NOMO-1 (cell line): ENCODE measurements at regions not wholly inside any gene's neighbourhood (a gene's known extent, or its start where the extent isn't known, plus 50 kb on each side); places are given as distances from the start of the nearest gene placed in this dataset.
"Not testable (repeated sequence)": the region's sequence is repeated elsewhere in the genome, so short reads cannot be mapped to it uniquely, and the experiment has no call there.

ENCODE experiments used
- DNase-seq, 2 experiments: peaks; one replicate each; lab custom pipeline; 2025; ENCODE audit not compliant: unreplicated experiment in 2 of 2; lab: John Stamatoyannopoulos, UW

DNA sequence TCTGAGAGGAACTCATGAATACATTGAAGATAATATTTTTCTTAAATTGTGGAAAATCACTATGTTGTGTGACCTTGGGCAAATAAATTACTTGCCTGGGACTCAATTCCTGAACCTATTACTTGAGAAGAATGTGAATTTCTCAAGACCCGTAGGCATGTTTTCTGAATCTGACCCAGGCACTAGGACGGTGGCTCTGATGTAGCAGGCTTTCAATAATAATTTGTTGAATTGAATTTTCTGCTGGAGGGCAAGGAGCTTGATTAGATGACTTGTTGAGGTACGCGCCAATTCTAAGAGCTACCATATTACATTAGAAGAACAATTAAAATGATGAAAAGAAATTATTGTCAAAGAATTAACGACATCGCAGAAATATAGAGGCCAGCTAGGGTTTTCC lies 150.2 kb upstream of the LRRC3B start:
- no peak for DNase-seq

DNA sequence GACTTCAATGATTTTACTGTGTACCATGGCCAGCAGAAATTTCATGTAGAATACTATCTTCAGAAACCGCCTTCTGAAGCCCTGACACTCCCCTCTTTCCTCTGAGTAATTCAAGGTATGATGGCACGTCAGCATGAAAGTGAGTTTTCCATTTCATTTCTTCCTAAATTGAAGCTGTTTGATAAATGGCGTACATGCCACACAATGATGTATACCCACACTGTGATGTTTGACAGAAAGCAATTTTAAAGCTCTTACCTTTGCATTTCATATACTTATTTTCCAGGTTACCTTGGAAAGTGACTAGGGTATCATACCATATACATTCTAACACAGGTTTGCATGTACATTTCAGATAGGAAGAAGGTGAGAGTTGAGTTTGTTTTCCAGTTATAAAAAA lies 147.9 kb upstream of the LRRC3B start:
- no peak for DNase-seq

DNA sequence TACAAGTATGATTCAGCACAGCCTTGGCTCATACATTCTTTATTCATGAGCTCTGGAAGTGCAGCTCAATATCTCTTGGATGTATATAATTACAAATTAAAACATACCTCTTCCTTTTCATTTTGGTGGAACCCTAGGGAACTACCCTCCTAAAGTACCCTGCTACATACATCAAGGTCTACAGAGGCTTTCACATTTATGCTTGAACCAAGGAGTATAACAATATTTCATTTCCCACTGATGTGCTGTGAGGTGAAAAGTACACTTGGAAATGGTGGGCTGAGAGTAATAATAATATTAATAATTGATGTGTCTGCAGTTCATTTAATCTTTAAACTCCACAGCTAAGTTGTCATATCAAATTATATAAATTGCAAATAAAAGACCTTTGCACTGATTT lies 142.2 kb upstream of the LRRC3B start:
- no peak for DNase-seq

DNA sequence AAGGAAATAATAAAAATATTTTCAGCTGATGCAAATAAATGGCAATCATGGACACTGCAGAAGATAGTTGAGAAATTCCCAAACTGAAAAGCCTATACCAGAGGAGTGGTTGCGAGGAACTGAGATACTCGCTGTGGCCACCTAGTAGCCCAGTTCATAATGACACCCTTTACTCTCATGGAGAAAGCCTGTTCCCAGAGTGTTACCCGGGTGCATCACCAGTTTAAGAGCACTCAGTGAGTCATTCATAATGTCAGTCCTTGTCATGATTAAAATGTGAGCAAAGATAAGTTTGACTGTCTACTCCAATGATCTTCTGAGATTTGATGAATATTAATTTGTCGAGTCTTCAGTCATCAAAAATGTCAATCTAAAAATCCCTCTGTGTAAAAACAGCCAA lies 138.4 kb upstream of the LRRC3B start:
- no peak for DNase-seq

DNA sequence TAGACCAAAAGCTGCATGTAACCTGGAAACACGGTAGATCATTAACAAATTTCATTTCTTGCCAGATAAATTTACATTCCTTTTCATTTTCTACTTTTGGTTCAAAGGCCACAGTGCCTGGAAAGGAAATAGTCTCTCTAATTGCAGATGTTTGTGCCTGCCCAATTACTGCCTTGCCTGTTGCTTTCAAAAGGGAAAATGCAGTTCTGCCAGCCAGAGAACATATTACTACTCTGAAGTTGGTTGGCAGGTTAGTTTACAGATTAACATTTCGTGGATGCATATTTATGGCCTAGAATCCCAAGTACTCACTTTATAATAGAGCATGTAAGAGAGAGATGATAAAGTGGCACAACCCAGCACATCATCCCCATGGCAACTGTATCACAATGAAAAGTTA lies 124.3 kb upstream of the LRRC3B start:
- no peak for DNase-seq

DNA sequence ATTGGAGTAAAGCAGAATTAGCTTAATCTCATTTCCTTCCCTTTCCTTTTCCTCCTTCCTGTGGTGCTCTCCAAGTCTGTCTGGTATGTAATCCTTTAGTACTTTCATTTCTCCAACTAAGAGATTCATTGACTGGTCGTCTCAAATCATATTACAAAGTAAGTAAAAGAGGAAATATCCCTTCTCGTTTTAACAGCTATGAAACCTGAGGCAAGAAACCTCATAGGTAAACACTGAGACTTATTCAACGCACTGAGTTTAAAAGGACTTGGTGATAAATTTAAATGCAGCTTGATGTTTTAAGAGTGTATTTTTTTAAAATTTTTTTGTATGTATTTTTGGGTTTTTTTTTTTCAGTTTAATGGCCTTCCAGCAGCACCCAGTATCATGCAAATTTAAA lies 117.2 kb upstream of the LRRC3B start:
- DNase-seq: peak; percentile 8 to 81

DNA sequence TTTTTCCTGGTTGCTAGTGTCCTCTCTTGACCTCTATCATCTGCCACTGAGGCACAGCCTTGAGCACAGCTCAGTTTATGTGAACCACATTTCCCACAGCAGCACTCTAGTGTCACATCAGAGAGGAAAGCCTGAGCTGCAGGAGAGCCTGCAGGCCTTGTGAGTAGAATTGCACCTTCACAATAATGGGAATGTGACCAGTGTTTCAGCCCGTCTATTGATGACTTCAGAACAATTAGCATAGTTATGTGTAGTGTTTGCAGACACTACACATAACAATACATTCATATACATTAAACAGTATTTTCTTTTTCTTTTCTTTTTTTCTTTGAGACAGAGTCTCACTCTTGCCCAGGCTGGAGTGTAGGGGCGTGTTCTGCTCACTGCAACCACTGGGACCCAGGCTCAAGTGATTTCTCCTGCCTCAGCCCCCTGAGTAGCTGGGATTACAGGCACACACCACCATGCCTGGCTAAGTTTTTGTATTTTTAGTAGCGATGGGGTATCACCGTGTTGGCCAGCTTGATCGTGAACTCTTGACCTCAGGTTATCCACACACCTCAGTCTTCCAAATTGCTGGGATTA lies 108.0 kb upstream of the LRRC3B start:
- not testable (repeated sequence) for DNase-seq

DNA sequence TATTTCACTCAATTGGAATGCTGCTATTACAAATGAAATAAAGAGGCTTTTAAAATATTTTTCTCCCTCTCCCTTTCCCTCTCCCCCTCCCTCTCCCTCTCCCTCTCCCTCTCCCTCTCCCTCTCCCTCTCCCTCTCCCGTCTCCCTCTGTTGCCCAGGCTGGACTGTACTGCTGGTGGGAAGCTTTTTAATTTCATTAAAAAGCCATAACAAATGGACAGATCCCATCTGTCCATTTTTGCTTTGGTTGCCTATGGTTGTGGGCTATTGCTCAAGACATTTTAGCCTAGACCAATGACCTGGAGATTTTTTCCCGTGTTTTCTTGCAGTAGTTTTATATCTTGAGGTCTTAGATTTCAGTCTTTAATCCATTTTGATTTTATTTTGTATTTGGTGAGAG lies 107.2 kb upstream of the LRRC3B start:
- DNase-seq: no peak

DNA sequence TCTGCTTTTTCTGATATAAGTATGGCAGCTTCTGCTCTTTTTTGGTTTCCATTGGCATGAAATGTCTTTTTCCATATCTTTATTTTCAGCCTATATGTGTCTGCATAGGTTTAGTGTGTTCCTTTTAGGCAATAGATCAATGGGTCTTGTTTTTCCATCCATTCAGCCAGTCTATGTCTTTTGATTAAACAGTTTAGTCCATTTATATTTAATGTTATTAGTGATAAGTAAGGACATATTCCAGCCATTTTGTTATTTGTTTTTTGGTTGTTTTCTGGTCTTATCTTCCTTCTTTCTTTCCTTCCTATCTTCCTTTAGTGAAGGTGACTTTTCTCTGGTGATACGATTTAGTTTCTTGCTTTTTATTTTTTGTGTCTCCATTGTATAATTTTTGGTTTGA lies 101.3 kb upstream of the LRRC3B start:
- DNase-seq: no peak

DNA sequence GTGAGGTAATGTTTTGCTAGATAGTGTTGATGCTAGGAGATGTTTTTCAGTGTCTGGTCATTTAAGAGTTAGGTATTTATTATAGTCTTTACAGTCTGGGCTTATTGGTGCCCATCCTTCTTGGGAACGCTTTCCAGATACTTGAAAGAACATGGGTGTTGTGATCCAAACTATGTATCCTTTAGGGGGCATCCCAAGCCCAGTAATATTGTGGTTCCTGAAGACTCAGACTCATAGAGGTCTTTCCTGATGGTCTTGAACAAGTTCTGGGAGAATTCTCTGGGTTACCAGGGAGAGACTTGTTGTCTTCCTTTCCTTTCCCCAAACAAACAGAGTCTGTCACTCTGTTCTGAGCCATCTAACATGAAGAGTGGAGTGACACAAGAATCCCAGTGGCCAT lies 99.7 kb upstream of the LRRC3B start:
- DNase-seq: no peak

DNA sequence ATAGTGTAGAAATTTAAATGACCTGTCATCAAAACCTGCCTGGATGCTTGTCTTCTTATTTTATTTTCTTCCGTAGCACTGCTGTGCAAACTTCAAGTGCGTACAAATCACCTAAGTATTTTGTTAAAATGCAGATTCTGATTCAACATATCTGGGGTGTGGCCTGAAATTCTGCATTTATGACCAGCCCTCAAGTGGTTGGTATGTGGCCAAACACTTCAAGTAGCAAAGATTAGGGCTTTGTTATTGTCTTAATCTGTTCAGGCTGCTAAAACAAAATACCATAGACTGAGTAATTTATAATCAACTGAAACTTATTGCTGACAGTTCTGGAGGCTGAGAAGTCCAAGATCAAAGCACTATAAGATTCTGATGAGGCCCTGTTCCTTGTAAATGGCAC lies 97.6 kb upstream of the LRRC3B start:
- DNase-seq: no peak

DNA sequence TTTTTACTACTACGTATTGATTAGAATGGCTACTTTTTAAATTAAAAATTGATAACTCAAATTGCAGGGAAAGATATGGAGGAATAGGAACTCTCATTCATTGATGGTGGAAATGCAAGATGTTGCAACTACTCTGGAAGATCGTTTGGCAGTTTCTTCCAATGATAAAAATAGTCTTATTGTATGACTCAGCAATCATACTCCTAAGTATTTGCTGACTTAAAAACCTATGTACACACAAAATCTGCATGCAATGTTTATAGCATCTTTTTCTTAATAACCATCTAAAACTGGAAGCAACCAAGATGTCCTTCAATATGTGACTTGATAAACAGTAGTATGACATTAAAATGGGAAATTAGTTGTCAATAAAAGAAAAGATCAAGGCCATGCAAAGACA lies 87.4 kb upstream of the LRRC3B start:
- DNase-seq: no peak

DNA sequence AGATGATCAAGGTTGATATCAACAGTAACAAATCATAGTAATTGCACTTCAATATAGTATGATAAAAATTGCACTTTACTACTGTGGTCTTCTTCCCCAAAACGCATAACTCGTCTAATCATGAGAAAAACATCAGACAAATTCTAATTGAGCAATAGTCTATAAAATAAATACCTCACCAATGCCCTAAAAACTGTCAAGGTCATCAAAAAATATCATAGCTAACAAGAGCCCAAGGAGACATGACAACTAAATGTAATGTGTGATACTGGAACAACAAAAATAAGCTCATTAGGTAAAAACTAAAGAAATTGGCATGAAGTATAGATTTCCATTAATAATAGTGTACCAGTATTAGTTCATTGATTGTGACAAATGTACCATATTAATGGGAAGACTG lies 85.6 kb upstream of the LRRC3B start:
- DNase-seq: no peak

DNA sequence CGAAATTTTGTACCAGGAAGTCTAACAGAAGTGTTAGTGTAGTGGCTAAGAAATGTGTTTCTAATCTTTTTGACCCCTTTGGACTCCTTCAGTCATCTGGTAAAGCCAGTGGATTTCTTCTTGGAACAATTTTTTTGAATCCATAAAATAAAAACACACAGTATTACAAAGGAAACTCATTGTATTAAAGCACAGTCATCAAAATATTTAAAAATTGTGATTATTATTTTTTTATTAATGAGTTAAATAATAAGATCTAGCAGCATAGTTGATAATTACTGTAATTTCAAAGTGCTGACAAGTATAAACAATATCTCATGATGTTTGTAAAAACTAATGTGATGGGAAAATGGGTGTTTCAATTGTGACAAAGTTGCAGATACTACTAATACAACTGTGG lies 72.2 kb upstream of the LRRC3B start:
- no peak for DNase-seq

DNA sequence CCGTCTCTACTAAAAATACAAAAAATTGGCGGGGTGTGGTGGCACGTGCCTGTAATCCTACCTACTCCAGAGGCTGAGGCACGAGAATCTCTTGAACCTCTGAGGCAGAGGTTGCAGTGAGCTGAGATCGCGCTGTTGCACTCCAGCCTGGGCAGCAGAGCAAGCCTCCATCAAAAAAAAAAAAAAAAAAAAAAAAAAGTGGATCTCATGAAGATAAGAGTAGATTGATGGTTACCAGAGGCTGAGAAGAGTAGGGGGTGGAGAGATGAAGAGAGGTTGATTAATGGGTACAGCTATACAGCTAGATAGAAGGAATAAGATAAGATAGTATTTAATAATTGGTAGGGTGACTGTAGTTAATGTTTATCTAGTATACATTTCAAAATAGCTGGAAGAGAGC lies 65.9 kb upstream of the LRRC3B start:
- no peak for DNase-seq

DNA sequence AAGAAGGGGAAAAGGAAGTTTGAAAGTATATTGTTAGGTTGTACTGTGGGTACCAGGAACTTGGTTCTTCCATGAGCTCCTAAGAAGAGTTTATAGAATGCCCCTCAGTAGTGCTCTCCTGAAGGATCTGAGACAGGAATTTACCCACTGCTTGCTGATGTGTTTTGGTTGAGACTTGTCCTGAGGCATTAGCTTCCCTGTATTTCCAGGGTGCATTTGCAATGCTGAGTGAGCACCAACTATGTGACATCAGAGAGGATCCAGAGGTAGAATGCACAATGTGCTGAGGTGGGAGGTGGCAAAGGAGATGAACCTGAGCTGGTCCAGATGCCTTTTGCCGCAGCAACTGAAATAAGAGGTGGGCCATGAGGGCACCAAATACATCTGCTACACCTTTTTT lies 64.3 kb upstream of the LRRC3B start:
- no peak for DNase-seq

DNA sequence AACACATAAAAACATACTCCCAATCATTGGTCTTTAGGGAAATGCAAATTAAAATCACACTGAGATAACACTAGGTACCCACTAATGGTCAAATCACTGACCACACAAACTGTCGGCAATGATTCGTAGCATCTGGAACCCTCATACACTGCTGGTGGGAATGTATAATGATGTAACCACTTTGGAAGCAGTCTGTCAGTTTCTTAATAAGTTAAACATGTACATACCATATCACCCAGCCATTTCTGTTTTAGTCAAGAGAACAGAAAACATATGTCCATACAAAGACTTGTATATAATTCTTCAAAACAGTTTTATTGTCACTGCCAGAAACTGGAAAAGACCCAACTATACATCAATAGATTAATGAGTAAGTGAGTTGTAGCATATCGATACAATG lies 63.3 kb upstream of the LRRC3B start:
- DNase-seq: no peak

DNA sequence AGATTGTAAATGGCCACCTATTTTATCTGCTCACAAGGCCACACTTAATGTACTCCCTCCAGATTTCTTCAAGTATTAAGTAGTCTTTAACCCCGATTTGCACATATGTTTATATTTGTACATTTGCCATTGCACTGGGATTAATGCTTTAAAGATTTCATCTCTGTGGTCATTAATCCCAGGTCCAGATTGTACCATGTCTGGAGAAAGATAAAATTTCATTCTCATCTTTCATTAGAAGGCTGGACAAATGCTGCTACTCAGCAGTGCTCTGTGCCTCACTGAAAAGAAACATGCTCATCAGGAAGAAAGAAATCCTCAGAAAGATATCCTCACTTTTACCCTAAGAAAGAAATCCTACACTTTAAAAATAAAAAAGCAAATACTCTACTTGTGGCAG lies 62.5 kb upstream of the LRRC3B start:
- DNase-seq: no peak

DNA sequence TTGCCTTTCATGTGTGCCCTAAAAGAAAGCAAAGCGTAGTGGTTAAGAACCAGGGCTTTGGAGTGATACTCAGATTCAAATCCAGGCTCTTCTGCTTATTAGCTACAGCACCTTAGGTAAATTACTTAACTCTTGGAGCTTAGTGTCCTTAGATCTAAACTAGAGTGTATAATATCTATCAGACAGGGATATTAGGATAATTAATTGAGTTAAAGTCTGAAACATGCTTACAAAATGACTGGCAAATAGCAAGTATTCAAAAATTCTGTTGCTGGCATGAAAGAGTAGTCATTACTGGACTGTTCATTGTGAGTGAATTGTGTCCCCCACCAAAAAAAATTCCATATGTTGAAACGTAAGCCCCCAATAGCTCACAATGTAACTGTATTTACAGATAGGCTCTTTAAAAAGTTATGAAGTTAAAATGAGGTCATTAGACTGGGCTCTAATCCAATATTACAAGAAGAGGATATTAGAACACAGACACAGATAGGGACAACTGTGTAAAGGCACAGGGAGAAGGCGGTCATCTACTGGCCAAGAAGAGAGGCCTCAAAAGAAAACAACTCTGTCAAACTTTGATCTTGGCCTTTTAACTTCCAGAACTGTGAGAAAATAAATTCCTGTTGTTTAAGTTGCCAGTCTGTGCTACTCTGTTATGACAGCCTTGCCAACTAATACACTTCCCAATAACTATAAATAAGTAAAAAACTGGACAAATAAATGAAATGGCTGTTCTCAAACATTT lies 60.4 kb upstream of the LRRC3B start:
- no peak for DNase-seq
